B cell (primary cell): ENCODE measurements at regions not wholly inside any gene's neighbourhood (a gene's known extent, or its start where the extent isn't known, plus 50 kb on each side); places are given as distances from the start of the nearest gene placed in this dataset.

Experiments
- ATAC-seq: fragments of 200-7000 bp; cut with Tn5 transposase; one replicate; pipeline ENCODE4 v1.10.0; 2021; ENCODE audit warnings: low read depth, mild to moderate bottlenecking, moderate number of reproducible peaks, moderate library complexity
- CTCF ChIA-PET: fragments of 350-600 bp; sonication (Branson Sonifier 250); formaldehyde crosslinking; loops from one replicate; lab custom pipeline; 2021; ENCODE audit warnings: antibody characterized with exemption, inconsistent platforms; lab: Charles Lee
- POLR2A ChIA-PET: fragments of 350-600 bp; sonication (Branson Sonifier 250); formaldehyde crosslinking; loops from one replicate; lab custom pipeline; 2021; ENCODE audit warnings: antibody characterized with exemption; lab: Charles Lee
- DNase-seq: peaks from one replicate; pipeline ENCODE4 v3.0.0; 2013
- H2AFZ ChIP-seq: 2 replicates; pipeline ENCODE4 v1.6.1; 2012; ENCODE audit warnings: mild to moderate bottlenecking, low read depth, low read length; ENCODE audit not compliant: insufficient read depth, poor library complexity, severe bottlenecking
- H3K27ac ChIP-seq, 2 donors: 1 replicate in 1 of 2; 2 replicates in 1 of 2; pipeline ENCODE4 v1.5.1; 2012 to 2013; ENCODE audit warnings: low read length in 2 of 2, mild to moderate bottlenecking in 2 of 2, moderate library complexity in 1 of 2
- H3K27me3 ChIP-seq, 4 experiments: fragments of 200-600 bp in 1 of 4; sonication (generic) in 1 of 4; replicated peaks in 1 of 4; 1 replicate in 2 of 4; 2 replicates in 2 of 4; pipeline versions ENCODE4 v1.6.1 to v1.7.0; 2013 to 2016; ENCODE audit warnings: low read length in 3 of 4, mild to moderate bottlenecking in 2 of 4, mixed read lengths in 1 of 4, moderate library complexity in 1 of 4; ENCODE audit not compliant: insufficient read depth in 4 of 4, control insufficient read depth in 3 of 4; ENCODE audit errors: control extremely low read depth in 1 of 4
- H3K36me3 ChIP-seq, 2 experiments: replicated peaks in 1 of 2; 1 replicate in 1 of 2; 2 replicates in 1 of 2; pipeline versions ENCODE4 v1.6.1 to v1.7.1; 2013; ENCODE audit warnings: low read length in 1 of 2; ENCODE audit not compliant: insufficient read depth in 2 of 2, control insufficient read depth in 1 of 2; ENCODE audit errors: control extremely low read depth in 1 of 2, extremely low read depth in 1 of 2
- H3K4me1 ChIP-seq, 2 donors: fragments of 200-600 bp in 1 of 2; sonication (generic) in 1 of 2; 1 replicate in 1 of 2; 2 replicates in 1 of 2; pipeline versions ENCODE4 v1.5.1 to v1.6.1; 2013 to 2017; ENCODE audit warnings: low read length in 2 of 2; ENCODE audit not compliant: control insufficient read depth in 2 of 2, insufficient read depth in 2 of 2
- H3K4me2 ChIP-seq: replicated peaks from 2 replicates; pipeline ENCODE3; 2012; ENCODE audit warnings: mild to moderate bottlenecking, low read depth, low read length; ENCODE audit not compliant: poor library complexity, severe bottlenecking
- H3K4me3 ChIP-seq, 5 experiments: fragments of 200-600 bp in 1 of 5; sonication (generic) in 1 of 5; 1 replicate in 3 of 5; 2 replicates in 2 of 5; pipeline versions ENCODE4 v1.5.1 to v1.7.0; 2011 to 2016; ENCODE audit warnings: low read length in 4 of 5, mild to moderate bottlenecking in 4 of 5, low read depth in 2 of 5, control low read depth in 1 of 5, moderate library complexity in 1 of 5; ENCODE audit not compliant: insufficient read depth in 1 of 5; ENCODE audit errors: control extremely low read depth in 1 of 5, extremely low read depth in 1 of 5
- H3K79me2 ChIP-seq: fragments of 200-600 bp; sonication (generic); one replicate; pipeline ENCODE4 v1.6.0; 2016; ENCODE audit warnings: low read length; ENCODE audit not compliant: control insufficient read depth, insufficient read depth
- H3K9ac ChIP-seq: fragments of 200-600 bp; sonication (generic); 2 replicates; pipeline ENCODE4 v1.6.1; 2017; ENCODE audit warnings: mild to moderate bottlenecking, low read length, moderate library complexity
- H3K9me3 ChIP-seq, 3 donors: one replicate each; pipeline versions ENCODE4 v1.6.1 to v1.7.1; 2013; ENCODE audit warnings: low read length in 2 of 3; ENCODE audit not compliant: control insufficient read depth in 2 of 3, insufficient read depth in 1 of 3; ENCODE audit errors: control extremely low read depth in 1 of 3
- H4K20me1 ChIP-seq: 2 replicates; pipeline ENCODE4 v1.6.0; 2012; ENCODE audit warnings: mild to moderate bottlenecking, low read length; ENCODE audit not compliant: insufficient read depth, control insufficient read depth, poor library complexity, severe bottlenecking
- H3K27ac Mint-ChIP-seq: one replicate; pipeline ENCODE4 v1.8.0; 2021; ENCODE audit warnings: mixed read lengths
- H3K27me3 Mint-ChIP-seq: one replicate; pipeline ENCODE4 v1.8.0; 2021; ENCODE audit warnings: mixed read lengths
- H3K4me1 Mint-ChIP-seq: one replicate; pipeline ENCODE4 v1.8.0; 2021; ENCODE audit warnings: mixed read lengths
- H3K4me3 Mint-ChIP-seq: one replicate; pipeline ENCODE4 v1.8.0; 2021; ENCODE audit warnings: mixed read lengths
- H3K9me3 Mint-ChIP-seq: one replicate; pipeline ENCODE4 v1.8.0; 2022; ENCODE audit warnings: mixed read lengths; ENCODE audit not compliant: insufficient read depth
- CTCF ChIP-seq: fragments of 200-600 bp; IDR thresholded peaks from one replicate; pipeline ENCODE4 v1.8.0; 2022; ENCODE audit warnings: antibody characterized with exemption, mild to moderate bottlenecking
- EZH2 ChIP-seq: IDR thresholded peaks from 2 replicates; pipeline ENCODE4 v1.6.1; 2012; ENCODE audit warnings: borderline replicate concordance, low read depth, mild to moderate bottlenecking, moderate library complexity, low read length; ENCODE audit not compliant: insufficient read depth, poor library complexity, severe bottlenecking
- WGBS: methylation state at CpG from one replicate; pipeline ENCODE4 v1.1.5; 2013; ENCODE audit warnings: missing lambda C conversion rate; ENCODE audit not compliant: insufficient coverage; 5-methylcytosine and 5-hydroxymethylcytosine counted together
- intact Hi-C: fragments of 100-400 bp; cut with micrococcal nuclease; formaldehyde crosslinking; loops from one replicate; pipeline ENCODE4 v1.10.0; 2022

- H3K4me3 ChIP-seq, result no peak overlapping the region
- no peak overlapping the region for H2AFZ ChIP-seq
- peaks cover 0 to 22% (median 0%) of the 10 kb centered on the region in 4 experiments for H3K27me3 ChIP-seq
- H3K79me2 ChIP-seq, result no peaks in the 10 kb centered on the region
- Mint-ChIP-seq H3K4me3 (no peak overlapping the region), H3K4me1 (no peaks in the 10 kb centered on the region), H3K27me3 (peaks cover 32% of the 10 kb centered on the region), H3K9me3 (no peaks in the 10 kb centered on the region), H3K27ac (no peak overlapping the region)
- POLR2A ChIA-PET, result no interaction called here
- no peak overlapping the region for H3K27ac ChIP-seq
- no peak overlapping the region for H3K4me2 ChIP-seq
- H3K9ac ChIP-seq, result no peak overlapping the region
- CTCF ChIA-PET, result no interaction called here
- DNase-seq (no peak), ATAC-seq (no peak)
- no peaks in the 10 kb centered on the region for H4K20me1 ChIP-seq
- 72% methylated on average over 3 of the region's 5 CpGs for WGBS
- peaks cover 0 to 5% (median 0%) of the 10 kb centered on the region in 3 donors for H3K9me3 ChIP-seq
- H3K4me1 ChIP-seq, result no peaks in the 10 kb centered on the region
- TF ChIP-seq CTCF (no peak), EZH2 (no peak)
- intact Hi-C loops, result no loop called here
- H3K36me3 ChIP-seq, result no peaks in the 10 kb centered on the region
Measured at GRCh38 chr2:129895061-129895460, 84.4 kb upstream of the RAB6C start.

- no peaks in the 10 kb centered on the region for H3K4me1 Mint-ChIP-seq
- ChIA-PET CTCF (no interaction called here), POLR2A (no interaction called here)
- H3K27me3 Mint-ChIP-seq, result peaks cover 29% of the 10 kb centered on the region
- H2AFZ ChIP-seq, result no peak overlapping the region
- no peaks in the 10 kb centered on the region for H3K79me2 ChIP-seq
- H3K4me2 ChIP-seq, result no peak overlapping the region
- ATAC-seq, result no peak
- no peak overlapping the region for H3K27ac ChIP-seq
- DNase-seq, result no peak
- no peaks in the 10 kb centered on the region for H3K4me1 ChIP-seq
- peaks cover 0 to 22% (median 0%) of the 10 kb centered on the region in 4 experiments for H3K27me3 ChIP-seq
- H3K4me3 ChIP-seq, result no peak overlapping the region
- no peak overlapping the region for H3K27ac Mint-ChIP-seq
- no peak overlapping the region for H3K4me3 Mint-ChIP-seq
- no peaks in the 10 kb centered on the region for H4K20me1 ChIP-seq
- H3K9ac ChIP-seq, result no peak overlapping the region
- TF ChIP-seq EZH2 (no peak), CTCF (no peak)
- no peaks in the 10 kb centered on the region for H3K9me3 Mint-ChIP-seq
- WGBS, result 86% methylated on average over 1 of the region's 2 CpGs
- peaks cover 0 to 5% (median 0%) of the 10 kb centered on the region in 3 donors for H3K9me3 ChIP-seq
- no peaks in the 10 kb centered on the region for H3K36me3 ChIP-seq
- intact Hi-C loops, result no loop called here
Measured at GRCh38 chr2:129895526-129896082, 83.9 kb upstream of the RAB6C start.
